Endothelial cell of umbilical vein (primary cell): ENCODE measurements at regions not wholly inside any gene's neighbourhood (a gene's known extent, or its start where the extent isn't known, plus 50 kb on each side); places are given as distances from the start of the nearest gene placed in this dataset.

Experiments
- CTCF ChIP-seq, 2 donors: IDR thresholded peaks; 1 replicate in 1 of 2; 2 replicates in 1 of 2; pipeline ENCODE4 v1.5.1; 2011; ENCODE audit warnings: low read length in 2 of 2, mild to moderate bottlenecking in 2 of 2, moderate library complexity in 2 of 2, control low read depth in 1 of 2, inconsistent platforms in 1 of 2, low read depth in 1 of 2; ENCODE audit not compliant: insufficient read depth in 1 of 2; ENCODE audit errors: extremely low read depth in 1 of 2
- JUN ChIP-seq: IDR thresholded peaks from 2 replicates; pipeline ENCODE4 v1.6.1; 2011; ENCODE audit warnings: borderline replicate concordance, low read depth; ENCODE audit not compliant: insufficient read length, insufficient read depth
- MAX ChIP-seq: IDR thresholded peaks from 2 replicates; pipeline ENCODE4 v1.6.1; 2011; ENCODE audit not compliant: insufficient read depth, insufficient read length
- MYC ChIP-seq: IDR thresholded peaks from one replicate; pipeline ENCODE4 v1.6.1; 2011; ENCODE audit warnings: mild to moderate bottlenecking, low read depth, low read length
- POLR2A ChIP-seq: IDR thresholded peaks from 2 replicates; pipeline ENCODE4 v1.6.1; 2012; ENCODE audit warnings: low read depth, mild to moderate bottlenecking, control low read depth, low read length

GRCh38 chr12:84136862-84137367, 775.7 kb downstream of the SLC6A15 start:
- TF ChIP-seq POLR2A, result no peak
- no peak for TF ChIP-seq CTCF (IDR thresholded peaks at IDR 0.05; ENCODE audit: extremely low read depth in 1 of 2, insufficient read depth in 1 of 2, low read depth in 1 of 2, low read length in 2 of 2)
- TF ChIP-seq MAX, result no peak
- no peak for TF ChIP-seq MYC
- TF ChIP-seq JUN, result no peak
